WTC11 (cell line): ENCODE measurements at regions not wholly inside any gene's neighbourhood (a gene's known extent, or its start where the extent isn't known, plus 50 kb on each side); places are given as distances from the start of the nearest gene placed in this dataset.

Experiments used
- ATAC-seq: fragments of 200-7000 bp; cut with Tn5 transposase; 2 replicates; pipeline ENCODE4 v1.10.0; 2021; ENCODE audit warnings: mild to moderate bottlenecking, moderate library complexity
- CTCF ChIA-PET: fragments of 300-600 bp; sonication (Branson Sonifier 250); formaldehyde crosslinking; loops from one replicate; lab custom pipeline; 2021; ENCODE audit warnings: antibody characterized with exemption; lab: Charles Lee
- POLR2A ChIA-PET: fragments of 350-600 bp; sonication (Branson Sonifier 250); formaldehyde crosslinking; loops from one replicate; lab custom pipeline; 2021; ENCODE audit warnings: antibody characterized with exemption; lab: Charles Lee
- DNase-seq: peaks from one replicate; pipeline ENCODE4 v3.0.0; 2021; ENCODE audit warnings: low spot score
- H3K27ac Mint-ChIP-seq: 2 replicates; pipeline ENCODE4 v1.8.0; 2021; ENCODE audit warnings: mixed read lengths
- H3K27me3 Mint-ChIP-seq: 2 replicates; pipeline ENCODE4 v1.8.0; 2021; ENCODE audit warnings: low read depth, mild to moderate bottlenecking, moderate library complexity, mixed read lengths
- H3K36me3 Mint-ChIP-seq: 2 replicates; pipeline ENCODE4 v1.8.0; 2021; ENCODE audit warnings: mixed read lengths
- H3K4me1 Mint-ChIP-seq: 2 replicates; pipeline ENCODE4 v1.8.0; 2022; ENCODE audit warnings: mixed read lengths
- H3K4me3 Mint-ChIP-seq: 2 replicates; pipeline ENCODE4 v1.8.0; 2021; ENCODE audit warnings: mild to moderate bottlenecking, moderate library complexity, mixed read lengths
- H3K9me3 Mint-ChIP-seq: 2 replicates; pipeline ENCODE4 v1.8.0; 2021; ENCODE audit warnings: mixed read lengths
- AR ChIP-seq: fragments of 250-450 bp; sonication (Bioruptor Pico); IDR thresholded peaks from 2 replicates; pipeline ENCODE4 v1.9.0; 2021; ENCODE audit warnings: mild to moderate bottlenecking
- EMX1 ChIP-seq: fragments of 250-450 bp; sonication (Bioruptor Pico); IDR thresholded peaks from 2 replicates; pipeline ENCODE4 v1.8.0; 2021; ENCODE audit warnings: mild to moderate bottlenecking
- ESRRA ChIP-seq: sonication (generic); formaldehyde crosslinking; IDR thresholded peaks from 2 replicates; pipeline ENCODE4 v1.8.1; 2022; ENCODE audit warnings: mild to moderate bottlenecking, missing genetic modification reagents, borderline replicate concordance
- ETV6 ChIP-seq: sonication (generic); formaldehyde crosslinking; IDR thresholded peaks from 2 replicates; pipeline ENCODE4 v1.8.1; 2022; ENCODE audit warnings: mild to moderate bottlenecking, missing genetic modification reagents
- FOXP1 ChIP-seq: sonication (generic); formaldehyde crosslinking; IDR thresholded peaks from 2 replicates; pipeline ENCODE4 v1.8.0; 2022; ENCODE audit warnings: missing genetic modification reagents, mild to moderate bottlenecking, moderate library complexity, borderline replicate concordance
- JAZF1 ChIP-seq: fragments of 250-450 bp; sonication (Bioruptor Pico); IDR thresholded peaks from 2 replicates; pipeline ENCODE4 v1.9.0; 2021; ENCODE audit warnings: moderate library complexity, mild to moderate bottlenecking, inconsistent platforms
- NR2C2 ChIP-seq: sonication (generic); formaldehyde crosslinking; IDR thresholded peaks from 2 replicates; pipeline ENCODE4 v1.8.0; 2022; ENCODE audit warnings: mild to moderate bottlenecking, missing genetic modification reagents
- SMAD3 ChIP-seq: sonication (generic); formaldehyde crosslinking; IDR thresholded peaks from 2 replicates; pipeline ENCODE4 v1.8.0; 2022; ENCODE audit warnings: missing genetic modification reagents, mild to moderate bottlenecking, borderline replicate concordance
- TCF7 ChIP-seq: sonication (generic); formaldehyde crosslinking; IDR thresholded peaks from 2 replicates; pipeline ENCODE4 v1.8.0; 2022; ENCODE audit warnings: mild to moderate bottlenecking, low read depth, missing genetic modification reagents, moderate library complexity
- TEAD1 ChIP-seq: sonication (generic); formaldehyde crosslinking; IDR thresholded peaks from 2 replicates; pipeline ENCODE4 v1.8.0; 2022; ENCODE audit warnings: mild to moderate bottlenecking, missing genetic modification reagents
- TP53 ChIP-seq: sonication (generic); formaldehyde crosslinking; IDR thresholded peaks from 2 replicates; pipeline ENCODE4 v1.8.1; 2023; ENCODE audit warnings: mild to moderate bottlenecking, missing genetic modification reagents
- ZNF263 ChIP-seq: sonication (generic); formaldehyde crosslinking; IDR thresholded peaks from 2 replicates; pipeline ENCODE4 v1.8.1; 2022; ENCODE audit warnings: low read depth, mild to moderate bottlenecking, moderate library complexity, missing genetic modification reagents
- ZNF416 ChIP-seq: fragments of 250-450 bp; sonication (Bioruptor Pico); IDR thresholded peaks from 2 replicates; pipeline ENCODE4 v1.9.0; 2021; ENCODE audit warnings: mild to moderate bottlenecking, inconsistent platforms
- TF ChIP-seq, protein P1 (sequence below): sonication (generic); formaldehyde crosslinking; IDR thresholded peaks from 2 replicates; pipeline ENCODE4 v1.8.1; 2023; ENCODE audit warnings: mild to moderate bottlenecking, missing genetic modification reagents
- TF ChIP-seq, protein P2 (sequence below): fragments of 250-450 bp; sonication (Bioruptor Pico); conservative IDR thresholded peaks from 2 replicates; pipeline ENCODE4 v1.9.0; 2021; ENCODE audit warnings: mild to moderate bottlenecking
- TF ChIP-seq, protein P3 (sequence below): sonication (generic); formaldehyde crosslinking; IDR thresholded peaks from 2 replicates; pipeline ENCODE4 v1.8.0; 2022; ENCODE audit warnings: mild to moderate bottlenecking, missing genetic modification reagents
- TF ChIP-seq, protein P4 (sequence below): sonication (generic); formaldehyde crosslinking; IDR thresholded peaks from 2 replicates; pipeline ENCODE4 v1.8.1; 2023; ENCODE audit warnings: mild to moderate bottlenecking, missing genetic modification reagents, moderate library complexity
- TF ChIP-seq, protein P5 (sequence below): sonication (generic); formaldehyde crosslinking; IDR thresholded peaks from 2 replicates; pipeline ENCODE4 v1.8.1; 2023; ENCODE audit warnings: mild to moderate bottlenecking, missing genetic modification reagents
- TF ChIP-seq, protein P6 (sequence below): sonication (generic); formaldehyde crosslinking; IDR thresholded peaks from 2 replicates; pipeline ENCODE4 v1.8.1; 2022; ENCODE audit warnings: mild to moderate bottlenecking, moderate library complexity, missing genetic modification reagents

DNA sequence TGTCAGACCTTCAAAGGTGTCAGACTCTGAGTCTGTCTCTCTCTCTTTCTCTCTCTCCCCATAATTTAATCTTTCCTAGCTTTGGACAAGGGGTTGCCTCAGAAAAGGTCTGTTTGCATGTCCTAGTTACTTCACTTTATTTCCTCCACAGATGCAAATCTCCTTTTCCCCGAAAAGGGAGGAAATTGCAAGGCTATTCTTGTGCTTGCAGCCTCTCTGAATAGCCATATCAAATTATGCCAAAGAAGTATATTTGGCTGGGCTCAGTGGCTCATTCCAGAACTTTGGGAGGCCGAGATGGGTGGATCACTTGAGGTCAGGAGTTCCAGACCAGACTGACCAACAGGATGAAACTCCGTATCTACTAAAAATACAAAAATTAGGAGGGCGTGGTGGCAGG lies 145.6 kb upstream of the GATB start:
- H3K4me1 Mint-ChIP-seq, result peaks cover 31% of the 10 kb centered on the region
- TF ChIP-seq, protein P1, sequence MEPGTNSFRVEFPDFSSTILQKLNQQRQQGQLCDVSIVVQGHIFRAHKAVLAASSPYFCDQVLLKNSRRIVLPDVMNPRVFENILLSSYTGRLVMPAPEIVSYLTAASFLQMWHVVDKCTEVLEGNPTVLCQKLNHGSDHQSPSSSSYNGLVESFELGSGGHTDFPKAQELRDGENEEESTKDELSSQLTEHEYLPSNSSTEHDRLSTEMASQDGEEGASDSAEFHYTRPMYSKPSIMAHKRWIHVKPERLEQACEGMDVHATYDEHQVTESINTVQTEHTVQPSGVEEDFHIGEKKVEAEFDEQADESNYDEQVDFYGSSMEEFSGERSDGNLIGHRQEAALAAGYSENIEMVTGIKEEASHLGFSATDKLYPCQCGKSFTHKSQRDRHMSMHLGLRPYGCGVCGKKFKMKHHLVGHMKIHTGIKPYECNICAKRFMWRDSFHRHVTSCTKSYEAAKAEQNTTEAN (CRISPR knock-in tag), result no peak
- no peak for TF ChIP-seq ESRRA
- TF ChIP-seq EMX1 (CRISPR knock-in tag), result no peak
- no peak for TF ChIP-seq JAZF1 (CRISPR knock-in tag)
- no peak for TF ChIP-seq TCF7 (CRISPR knock-in tag)
- no peak for TF ChIP-seq TP53 (CRISPR knock-in tag)
- TF ChIP-seq ETV6 (CRISPR knock-in tag), result no peak
- TF ChIP-seq, protein P2, sequence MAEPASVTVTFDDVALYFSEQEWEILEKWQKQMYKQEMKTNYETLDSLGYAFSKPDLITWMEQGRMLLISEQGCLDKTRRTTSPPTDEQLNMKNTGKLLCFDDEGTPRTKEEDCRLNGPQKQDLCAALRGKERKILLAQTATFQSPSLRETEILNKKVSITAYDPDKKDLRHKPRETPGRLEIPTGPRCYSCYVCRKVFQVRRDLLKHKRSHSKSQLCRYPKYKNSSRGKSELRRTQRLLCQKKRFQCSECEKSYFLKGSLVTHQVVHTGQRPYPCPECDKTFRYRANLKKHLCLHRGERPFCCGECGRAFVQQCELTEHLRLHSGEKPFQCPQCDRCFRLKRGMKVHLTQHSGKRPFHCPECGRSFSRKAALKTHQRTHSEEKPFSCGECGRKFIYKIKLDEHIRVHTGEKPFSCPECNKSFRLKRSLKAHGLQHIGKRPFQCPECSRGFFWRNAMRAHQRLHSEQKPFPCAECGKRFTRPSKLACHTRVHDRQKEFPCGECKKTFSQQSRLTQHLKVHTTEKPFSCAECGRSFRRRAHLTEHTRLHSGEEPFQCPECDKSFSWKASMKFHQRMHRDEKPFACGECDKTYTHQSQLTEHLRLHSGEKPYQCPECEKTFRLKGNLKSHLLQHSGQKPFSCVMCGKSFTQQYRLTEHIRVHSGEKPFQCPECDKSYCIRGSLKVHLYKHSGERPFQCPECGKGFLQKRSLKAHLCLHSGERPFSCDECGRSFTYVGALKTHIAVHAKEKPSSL (CRISPR knock-in tag), result no peak
- no peak for TF ChIP-seq AR (CRISPR knock-in tag)
- TF ChIP-seq, protein P3, sequence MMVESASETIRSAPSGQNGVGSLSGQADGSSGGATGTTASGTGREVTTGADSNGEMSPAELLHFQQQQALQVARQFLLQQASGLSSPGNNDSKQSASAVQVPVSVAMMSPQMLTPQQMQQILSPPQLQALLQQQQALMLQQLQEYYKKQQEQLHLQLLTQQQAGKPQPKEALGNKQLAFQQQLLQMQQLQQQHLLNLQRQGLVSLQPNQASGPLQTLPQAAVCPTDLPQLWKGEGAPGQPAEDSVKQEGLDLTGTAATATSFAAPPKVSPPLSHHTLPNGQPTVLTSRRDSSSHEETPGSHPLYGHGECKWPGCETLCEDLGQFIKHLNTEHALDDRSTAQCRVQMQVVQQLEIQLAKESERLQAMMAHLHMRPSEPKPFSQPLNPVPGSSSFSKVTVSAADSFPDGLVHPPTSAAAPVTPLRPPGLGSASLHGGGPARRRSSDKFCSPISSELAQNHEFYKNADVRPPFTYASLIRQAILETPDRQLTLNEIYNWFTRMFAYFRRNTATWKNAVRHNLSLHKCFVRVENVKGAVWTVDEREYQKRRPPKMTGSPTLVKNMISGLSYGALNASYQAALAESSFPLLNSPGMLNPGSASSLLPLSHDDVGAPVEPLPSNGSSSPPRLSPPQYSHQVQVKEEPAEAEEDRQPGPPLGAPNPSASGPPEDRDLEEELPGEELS (CRISPR knock-in tag), result no peak
- TF ChIP-seq, protein P4, sequence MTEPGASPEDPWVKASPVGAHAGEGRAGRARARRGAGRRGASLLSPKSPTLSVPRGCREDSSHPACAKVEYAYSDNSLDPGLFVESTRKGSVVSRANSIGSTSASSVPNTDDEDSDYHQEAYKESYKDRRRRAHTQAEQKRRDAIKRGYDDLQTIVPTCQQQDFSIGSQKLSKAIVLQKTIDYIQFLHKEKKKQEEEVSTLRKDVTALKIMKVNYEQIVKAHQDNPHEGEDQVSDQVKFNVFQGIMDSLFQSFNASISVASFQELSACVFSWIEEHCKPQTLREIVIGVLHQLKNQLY (CRISPR knock-in tag), result no peak
- TF ChIP-seq ZNF263 (CRISPR knock-in tag), result no peak
- no peak for TF ChIP-seq SMAD3 (CRISPR knock-in tag)
- no peak for TF ChIP-seq FOXP1 (CRISPR knock-in tag)
- TF ChIP-seq NR2C2 (CRISPR knock-in tag), result no peak
- TF ChIP-seq, protein P5, sequence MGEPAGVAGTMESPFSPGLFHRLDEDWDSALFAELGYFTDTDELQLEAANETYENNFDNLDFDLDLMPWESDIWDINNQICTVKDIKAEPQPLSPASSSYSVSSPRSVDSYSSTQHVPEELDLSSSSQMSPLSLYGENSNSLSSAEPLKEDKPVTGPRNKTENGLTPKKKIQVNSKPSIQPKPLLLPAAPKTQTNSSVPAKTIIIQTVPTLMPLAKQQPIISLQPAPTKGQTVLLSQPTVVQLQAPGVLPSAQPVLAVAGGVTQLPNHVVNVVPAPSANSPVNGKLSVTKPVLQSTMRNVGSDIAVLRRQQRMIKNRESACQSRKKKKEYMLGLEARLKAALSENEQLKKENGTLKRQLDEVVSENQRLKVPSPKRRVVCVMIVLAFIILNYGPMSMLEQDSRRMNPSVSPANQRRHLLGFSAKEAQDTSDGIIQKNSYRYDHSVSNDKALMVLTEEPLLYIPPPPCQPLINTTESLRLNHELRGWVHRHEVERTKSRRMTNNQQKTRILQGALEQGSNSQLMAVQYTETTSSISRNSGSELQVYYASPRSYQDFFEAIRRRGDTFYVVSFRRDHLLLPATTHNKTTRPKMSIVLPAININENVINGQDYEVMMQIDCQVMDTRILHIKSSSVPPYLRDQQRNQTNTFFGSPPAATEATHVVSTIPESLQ (CRISPR knock-in tag), result no peak
- TF ChIP-seq TEAD1 (CRISPR knock-in tag), result no peak
- TF ChIP-seq, protein P6, sequence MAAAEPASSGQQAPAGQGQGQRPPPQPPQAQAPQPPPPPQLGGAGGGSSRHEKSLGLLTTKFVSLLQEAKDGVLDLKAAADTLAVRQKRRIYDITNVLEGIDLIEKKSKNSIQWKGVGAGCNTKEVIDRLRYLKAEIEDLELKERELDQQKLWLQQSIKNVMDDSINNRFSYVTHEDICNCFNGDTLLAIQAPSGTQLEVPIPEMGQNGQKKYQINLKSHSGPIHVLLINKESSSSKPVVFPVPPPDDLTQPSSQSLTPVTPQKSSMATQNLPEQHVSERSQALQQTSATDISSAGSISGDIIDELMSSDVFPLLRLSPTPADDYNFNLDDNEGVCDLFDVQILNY (CRISPR knock-in tag), result no peak
- TF ChIP-seq ZNF416 (CRISPR knock-in tag), result no peak
- ChIA-PET POLR2A (no interaction called here), CTCF (no interaction called here)
- ATAC-seq (no peak), DNase-seq (no peak)
- H3K9me3 Mint-ChIP-seq, result peaks cover 36% of the 10 kb centered on the region
- peaks cover 3% of the 10 kb centered on the region; the same call in 1 of the 2 replicates for H3K27me3 Mint-ChIP-seq
- no peak overlapping the region for H3K27ac Mint-ChIP-seq
- peaks cover 18% of the 10 kb centered on the region for H3K36me3 Mint-ChIP-seq
- no peak overlapping the region for H3K4me3 Mint-ChIP-seq
